WTC11 (cell line): ENCODE measurements at regions not wholly inside any gene's neighbourhood (a gene's known extent, or its start where the extent isn't known, plus 50 kb on each side); places are given as distances from the start of the nearest gene placed in this dataset.

Experiments
- CREM ChIP-seq: sonication (generic); formaldehyde crosslinking; IDR thresholded peaks from 2 replicates; pipeline ENCODE4 v1.8.1; 2022; ENCODE audit warnings: mild to moderate bottlenecking, missing genetic modification reagents, moderate library complexity
- CTCF ChIP-seq: fragments of 200-600 bp; IDR thresholded peaks from 2 replicates; pipeline ENCODE4 v1.8.0; 2022; ENCODE audit warnings: antibody characterized with exemption
- ESRRA ChIP-seq: sonication (generic); formaldehyde crosslinking; IDR thresholded peaks from 2 replicates; pipeline ENCODE4 v1.8.1; 2022; ENCODE audit warnings: mild to moderate bottlenecking, missing genetic modification reagents, borderline replicate concordance
- NR2C2 ChIP-seq: sonication (generic); formaldehyde crosslinking; IDR thresholded peaks from 2 replicates; pipeline ENCODE4 v1.8.0; 2022; ENCODE audit warnings: mild to moderate bottlenecking, missing genetic modification reagents
- PRDM15 ChIP-seq: sonication (generic); formaldehyde crosslinking; IDR thresholded peaks from 2 replicates; pipeline ENCODE4 v1.8.0; 2022; ENCODE audit warnings: missing genetic modification reagents
- SMAD4 ChIP-seq: sonication (generic); formaldehyde crosslinking; IDR thresholded peaks from 2 replicates; pipeline ENCODE4 v1.8.0; 2022; ENCODE audit warnings: mild to moderate bottlenecking, missing genetic modification reagents
- STAT6 ChIP-seq: sonication (generic); formaldehyde crosslinking; conservative IDR thresholded peaks from 2 replicates; pipeline ENCODE4 v1.8.1; 2023; ENCODE audit warnings: mild to moderate bottlenecking, low read depth, missing genetic modification reagents, moderate library complexity
- USF1 ChIP-seq: sonication (generic); formaldehyde crosslinking; IDR thresholded peaks from 2 replicates; pipeline ENCODE4 v1.8.0; 2022; ENCODE audit warnings: mild to moderate bottlenecking, missing genetic modification reagents

GRCh38 chr13:38255600-38255999 lies 94.1 kb upstream of the UFM1 start:
- TF ChIP-seq CTCF: no peak
- TF ChIP-seq USF1 (CRISPR knock-in tag): no peak
- TF ChIP-seq STAT6 (CRISPR knock-in tag): no peak
- no peak for TF ChIP-seq SMAD4 (CRISPR knock-in tag)
- TF ChIP-seq ESRRA (CRISPR knock-in tag): no peak
- no peak for TF ChIP-seq PRDM15 (CRISPR knock-in tag)
- no peak for TF ChIP-seq CREM (CRISPR knock-in tag)
- no peak for TF ChIP-seq NR2C2 (CRISPR knock-in tag)
